HEK293T (cell line): ENCODE measurements at regions not wholly inside any gene's neighbourhood (a gene's known extent, or its start where the extent isn't known, plus 50 kb on each side); places are given as distances from the start of the nearest gene placed in this dataset.

Experiments
- FOXA1 ChIP-seq: fragments of 450-650 bp; IDR thresholded peaks from 2 replicates; pipeline ENCODE4 v1.6.1; 2016; ENCODE audit warnings: mild to moderate bottlenecking
- L3MBTL2 ChIP-seq: fragments of 450-650 bp; conservative IDR thresholded peaks from 2 replicates; pipeline ENCODE4 v1.6.1; 2016; ENCODE audit warnings: mild to moderate bottlenecking
- PKNOX1 ChIP-seq: fragments of 450-650 bp; IDR thresholded peaks from 2 replicates; pipeline ENCODE4 v1.6.1; 2016
- SP1 ChIP-seq: fragments of 450-650 bp; IDR thresholded peaks from 2 replicates; pipeline ENCODE4 v1.6.1; 2017
- SUZ12 ChIP-seq: fragments of 450-650 bp; IDR thresholded peaks from 2 replicates; pipeline ENCODE4 v1.6.1; 2016; ENCODE audit warnings: mild to moderate bottlenecking

DNA sequence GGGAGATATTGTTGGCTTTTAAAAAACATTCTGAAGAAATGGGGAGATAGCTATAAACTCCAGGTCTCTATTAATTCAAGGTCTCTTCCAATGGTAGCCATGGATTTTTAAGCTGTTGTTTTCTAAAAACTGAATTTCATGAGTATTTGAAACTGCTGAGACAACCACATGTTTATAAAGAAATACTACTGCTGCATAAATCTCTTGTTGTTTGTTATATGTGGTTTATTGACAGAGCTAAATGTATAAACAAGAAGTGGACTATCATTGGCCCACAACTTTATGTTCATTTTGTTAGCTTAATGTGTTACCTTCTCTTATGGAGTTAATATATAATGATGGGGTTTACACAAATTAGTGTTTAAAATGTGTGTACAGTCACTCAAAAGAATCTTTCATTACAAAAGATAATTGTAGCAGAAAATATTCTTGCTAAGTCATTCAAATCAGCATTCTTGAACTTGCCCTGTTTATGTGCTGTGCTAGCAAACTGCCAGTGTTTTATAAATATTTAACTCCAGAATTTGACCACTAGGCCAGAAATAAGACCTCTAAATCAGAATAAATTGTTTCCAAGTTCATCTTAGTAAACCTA lies 242.1 kb downstream of the TMX3 start:
- TF ChIP-seq FOXA1, result no peak
- TF ChIP-seq PKNOX1, result no peak
- no peak for TF ChIP-seq SP1
- TF ChIP-seq L3MBTL2, result no peak
- no peak for TF ChIP-seq SUZ12
